ENCODE measurements at regions not wholly inside any gene's neighbourhood (a gene's known extent, or its start where the extent isn't known, plus 50 kb on each side); places are given as distances from the start of the nearest gene placed in this dataset.

GRCh38 chr1:178625695-178626094, 99.3 kb upstream of the RALGPS2 start:
- Histone ChIP-seq H3K4me3 (ENCODE audit: low read length) (no peak overlapping the region), H3K9ac (ENCODE audit: low read depth, low read length) (no peak overlapping the region), H3K27ac (ENCODE audit: low read length) (no peak overlapping the region), H3K4me1 (ENCODE audit: insufficient read depth, low read length) (0 out of 2 replicates have a peak, but pooled peaks cover 3% of the 10 kb centered on the region), H3K9me3 (ENCODE audit: insufficient read depth, low read depth, low read length) (no peaks in the 10 kb centered on the region), H3K36me3 (ENCODE audit: insufficient read depth, low read depth, low read length) (no peaks in the 10 kb centered on the region), H3K27me3 (ENCODE audit: insufficient read depth, low read length) (no peaks in the 10 kb centered on the region)

DNA sequence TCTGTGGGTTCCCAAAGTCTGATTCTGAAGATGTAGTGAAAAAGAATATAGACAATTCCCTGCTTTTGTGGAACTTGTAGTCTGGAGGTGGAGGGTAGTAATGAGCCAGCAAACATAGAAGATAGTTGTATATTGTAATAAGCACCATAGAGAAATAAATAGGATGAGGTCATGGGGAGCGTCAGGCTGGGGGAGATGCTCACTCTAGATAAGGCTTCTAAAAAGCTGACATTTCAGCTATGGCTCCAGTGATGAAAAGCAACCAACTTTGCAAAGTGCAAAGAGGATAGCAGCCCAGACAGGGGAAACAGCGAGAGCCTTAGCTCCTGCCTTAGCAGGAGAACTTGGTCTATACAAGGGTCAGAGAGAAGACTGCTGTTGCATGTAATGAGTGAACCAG, 98.0 kb upstream of the RALGPS2 start:
- H3K9me3 ChIP-seq (ENCODE audit: insufficient read depth, low read depth, low read length): no peaks in the 10 kb centered on the region
- no peak overlapping the region for H3K27ac ChIP-seq (ENCODE audit: low read length)
- H3K36me3 ChIP-seq (ENCODE audit: insufficient read depth, low read depth, low read length): no peaks in the 10 kb centered on the region
- no peak overlapping the region for H3K9ac ChIP-seq (ENCODE audit: low read depth, low read length)
- H3K27me3 ChIP-seq (ENCODE audit: insufficient read depth, low read length): no peaks in the 10 kb centered on the region
- H3K4me1 ChIP-seq (ENCODE audit: insufficient read depth, low read length): 0 out of 2 replicates have a peak, but pooled peaks cover 3% of the 10 kb centered on the region
- H3K4me3 ChIP-seq (ENCODE audit: low read length): no peak overlapping the region

- Histone ChIP-seq H3K4me3 (ENCODE audit: low read length) (no peak overlapping the region), H3K4me1 (ENCODE audit: insufficient read depth, low read length) (0 out of 2 replicates have a peak, but pooled peaks cover 3% of the 10 kb centered on the region), H3K27ac (ENCODE audit: low read length) (no peak overlapping the region)
These were observed 96.3 kb upstream of the RALGPS2 start for GRCh38 chr1:178628637-178629251.

GRCh38 chr1:178629252-178630154, 95.5 kb upstream of the RALGPS2 start:
- Histone ChIP-seq H3K36me3 (ENCODE audit: insufficient read depth, low read depth, low read length) (no peaks in the 10 kb centered on the region), H3K27me3 (ENCODE audit: insufficient read depth, low read length) (no peaks in the 10 kb centered on the region), H3K27ac (ENCODE audit: low read length) (no peak overlapping the region)

More at GRCh38 chr1:178628637-178629251, 96.3 kb upstream of the RALGPS2 start:
- H3K36me3 ChIP-seq (ENCODE audit: insufficient read depth, low read depth, low read length): no peaks in the 10 kb centered on the region
- no peaks in the 10 kb centered on the region for H3K9me3 ChIP-seq (ENCODE audit: insufficient read depth, low read depth, low read length)
- no peaks in the 10 kb centered on the region for H3K27me3 ChIP-seq (ENCODE audit: insufficient read depth, low read length)
- H3K9ac ChIP-seq (ENCODE audit: low read depth, low read length): no peak overlapping the region

DNA sequence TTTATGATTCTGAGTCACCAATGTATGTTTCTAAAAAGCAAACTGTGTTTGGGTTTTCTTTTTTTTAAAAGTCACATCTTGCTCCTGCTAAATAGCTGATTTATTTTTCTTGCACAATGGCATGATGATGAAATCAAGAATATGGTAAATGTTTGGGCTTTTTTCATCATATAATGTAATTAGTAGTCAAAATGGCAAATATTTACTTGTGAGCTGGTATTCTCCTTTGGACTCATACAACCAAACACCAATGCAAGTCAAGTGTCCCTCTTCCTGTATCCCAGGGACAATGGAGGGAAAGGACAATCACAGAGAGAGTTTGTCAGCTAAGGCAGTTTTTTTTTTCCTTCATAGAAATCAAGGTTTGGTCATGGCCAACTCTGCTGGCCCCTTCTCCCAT, 94.6 kb upstream of the RALGPS2 start:
- Histone ChIP-seq H3K27ac (ENCODE audit: low read length) (no peak overlapping the region), H3K27me3 (ENCODE audit: insufficient read depth, low read length) (no peaks in the 10 kb centered on the region), H3K9ac (ENCODE audit: low read depth, low read length) (no peak overlapping the region), H3K9me3 (ENCODE audit: insufficient read depth, low read depth, low read length) (no peaks in the 10 kb centered on the region), H3K4me3 (ENCODE audit: low read length) (no peak overlapping the region), H3K4me1 (ENCODE audit: insufficient read depth, low read length) (0 out of 2 replicates have a peak, but pooled peaks cover 3% of the 10 kb centered on the region), H3K36me3 (ENCODE audit: insufficient read depth, low read depth, low read length) (no peaks in the 10 kb centered on the region)

More at GRCh38 chr1:178629252-178630154, 95.5 kb upstream of the RALGPS2 start:
- Histone ChIP-seq H3K9me3 (ENCODE audit: insufficient read depth, low read depth, low read length) (no peaks in the 10 kb centered on the region), H3K9ac (ENCODE audit: low read depth, low read length) (no peak overlapping the region), H3K4me1 (ENCODE audit: insufficient read depth, low read length) (0 out of 2 replicates have a peak, but pooled peaks cover 3% of the 10 kb centered on the region), H3K4me3 (ENCODE audit: low read length) (no peak overlapping the region)

DNA sequence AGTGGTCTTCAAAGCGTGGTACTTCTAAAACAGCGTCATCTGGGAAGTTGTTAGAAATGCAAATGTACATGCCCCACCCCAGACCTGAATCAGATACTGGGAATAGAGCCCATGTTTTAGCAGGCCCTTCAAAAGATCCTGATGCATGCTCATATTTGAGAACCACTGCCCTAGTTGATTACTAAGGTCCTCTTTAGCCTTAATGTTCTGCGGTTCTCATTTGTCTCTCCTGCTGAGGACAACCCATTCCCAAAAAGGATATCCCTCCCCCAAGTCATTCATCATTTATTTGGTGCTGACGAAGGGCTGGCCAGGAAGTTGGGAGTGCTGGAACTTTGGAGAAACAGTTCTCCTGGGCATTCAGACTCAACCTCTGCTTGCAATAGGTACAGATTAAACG, 92.4 kb upstream of the RALGPS2 start:
- Histone ChIP-seq H3K27ac (ENCODE audit: low read length) (no peak overlapping the region), H3K9ac (ENCODE audit: low read depth, low read length) (no peak overlapping the region)

DNA sequence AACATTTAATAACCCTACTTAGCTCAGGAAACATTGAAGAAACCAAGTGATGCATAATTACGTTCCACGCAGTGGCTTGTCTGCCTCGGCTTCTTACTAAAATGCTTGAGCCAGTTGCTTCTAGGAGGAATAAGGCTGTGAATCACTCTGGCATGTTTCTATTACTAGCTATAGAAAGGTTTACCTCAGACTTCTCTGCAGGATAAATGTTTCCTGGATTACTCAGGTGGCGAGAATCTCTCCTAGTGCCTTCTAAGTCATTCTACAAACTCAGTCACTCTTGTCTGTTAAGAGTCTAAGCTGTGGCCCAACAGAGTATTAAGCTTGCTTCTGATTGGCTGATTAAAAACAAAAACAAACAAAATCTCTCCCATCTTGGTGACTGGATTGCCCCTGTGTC, 92.0 kb upstream of the RALGPS2 start:
- Histone ChIP-seq H3K9ac (ENCODE audit: low read depth, low read length) (no peak overlapping the region), H3K27ac (ENCODE audit: low read length) (no peak overlapping the region)

More for the DNA sequence above, 92.4 kb upstream of the RALGPS2 start:
- H3K4me3 ChIP-seq (ENCODE audit: low read length): no peak overlapping the region
- no peaks in the 10 kb centered on the region for H3K36me3 ChIP-seq (ENCODE audit: insufficient read depth, low read depth, low read length)
- H3K9me3 ChIP-seq (ENCODE audit: insufficient read depth, low read depth, low read length): no peaks in the 10 kb centered on the region
- 0 out of 2 replicates have a peak, but pooled peaks cover 3% of the 10 kb centered on the region for H3K4me1 ChIP-seq (ENCODE audit: insufficient read depth, low read length)
- H3K27me3 ChIP-seq (ENCODE audit: insufficient read depth, low read length): no peaks in the 10 kb centered on the region

DNA sequence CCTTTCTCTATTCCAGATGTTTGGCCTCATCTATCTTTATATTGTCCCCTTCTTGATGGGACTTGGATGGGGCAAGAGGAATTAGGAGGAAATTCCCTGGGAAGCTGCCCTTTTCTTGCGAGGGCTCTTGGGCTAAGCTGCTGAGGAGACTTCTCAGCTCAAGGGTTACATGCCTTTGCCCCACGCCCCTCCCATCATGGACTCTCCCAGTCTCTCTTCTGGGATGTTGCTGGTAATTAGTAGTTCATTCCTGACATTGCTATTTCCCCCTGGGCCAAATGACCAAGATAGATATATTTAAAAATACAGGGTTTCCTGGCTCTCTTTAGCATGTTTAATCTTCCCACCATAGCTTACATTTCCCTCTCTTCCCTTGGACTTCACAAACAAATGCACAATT, 90.6 kb upstream of the RALGPS2 start:
- Histone ChIP-seq H3K9ac (ENCODE audit: low read depth, low read length) (no peak overlapping the region), H3K4me3 (ENCODE audit: low read length) (no peak overlapping the region), H3K36me3 (ENCODE audit: insufficient read depth, low read depth, low read length) (no peaks in the 10 kb centered on the region), H3K4me1 (ENCODE audit: insufficient read depth, low read length) (no peaks in the 10 kb centered on the region), H3K9me3 (ENCODE audit: insufficient read depth, low read depth, low read length) (no peaks in the 10 kb centered on the region), H3K27me3 (ENCODE audit: insufficient read depth, low read length) (no peaks in the 10 kb centered on the region), H3K27ac (ENCODE audit: low read length) (no peak overlapping the region)

More for the DNA sequence above, 92.0 kb upstream of the RALGPS2 start:
- no peaks in the 10 kb centered on the region for H3K9me3 ChIP-seq (ENCODE audit: insufficient read depth, low read depth, low read length)
- H3K27me3 ChIP-seq (ENCODE audit: insufficient read depth, low read length): no peaks in the 10 kb centered on the region
- H3K4me3 ChIP-seq (ENCODE audit: low read length): no peak overlapping the region
- 0 out of 2 replicates have a peak, but pooled peaks cover 3% of the 10 kb centered on the region for H3K4me1 ChIP-seq (ENCODE audit: insufficient read depth, low read length)
- no peaks in the 10 kb centered on the region for H3K36me3 ChIP-seq (ENCODE audit: insufficient read depth, low read depth, low read length)

DNA sequence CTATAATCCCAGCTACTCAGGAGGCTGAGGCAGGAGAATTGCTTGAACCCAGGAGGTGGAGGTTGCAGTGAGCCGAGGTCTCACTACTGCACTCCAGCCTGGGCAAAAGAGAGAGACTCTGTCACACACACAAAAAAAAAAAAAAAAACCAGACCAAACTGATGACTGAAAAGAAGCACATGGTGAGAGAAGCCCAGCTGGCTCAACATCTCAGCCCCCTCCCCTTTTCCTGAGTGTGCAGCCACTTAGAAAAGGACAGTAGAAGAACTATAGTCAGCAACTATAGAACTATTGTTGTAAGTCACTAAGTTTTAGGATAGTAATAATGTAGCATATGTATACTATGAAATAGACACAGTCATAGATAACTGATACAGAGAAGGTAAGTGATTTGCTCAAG, 87.2 kb upstream of the RALGPS2 start:
- H3K36me3 ChIP-seq (ENCODE audit: insufficient read depth, low read depth, low read length): no peaks in the 10 kb centered on the region
- no peak overlapping the region for H3K9ac ChIP-seq (ENCODE audit: low read depth, low read length)
- H3K4me1 ChIP-seq (ENCODE audit: insufficient read depth, low read length): peaks cover 4% of the 10 kb centered on the region; the same call in 1 of the 2 replicates
- H3K9me3 ChIP-seq (ENCODE audit: insufficient read depth, low read depth, low read length): no peaks in the 10 kb centered on the region
- H3K27me3 ChIP-seq (ENCODE audit: insufficient read depth, low read length): no peaks in the 10 kb centered on the region
- no peak overlapping the region for H3K27ac ChIP-seq (ENCODE audit: low read length)
- H3K4me3 ChIP-seq (ENCODE audit: low read length): no peak overlapping the region

GRCh38 chr1:178639326-178639725, 85.7 kb upstream of the RALGPS2 start:
- no peaks in the 10 kb centered on the region for H3K27me3 ChIP-seq (ENCODE audit: insufficient read depth, low read length)
- no peak overlapping the region for H3K27ac ChIP-seq (ENCODE audit: low read length)
- H3K9ac ChIP-seq (ENCODE audit: low read depth, low read length): no peak overlapping the region
- H3K36me3 ChIP-seq (ENCODE audit: insufficient read depth, low read depth, low read length): no peaks in the 10 kb centered on the region
- peaks cover 4% of the 10 kb centered on the region; the same call in 1 of the 2 replicates for H3K4me1 ChIP-seq (ENCODE audit: insufficient read depth, low read length)
- H3K9me3 ChIP-seq (ENCODE audit: insufficient read depth, low read depth, low read length): no peaks in the 10 kb centered on the region
- no peak overlapping the region for H3K4me3 ChIP-seq (ENCODE audit: low read length)

DNA sequence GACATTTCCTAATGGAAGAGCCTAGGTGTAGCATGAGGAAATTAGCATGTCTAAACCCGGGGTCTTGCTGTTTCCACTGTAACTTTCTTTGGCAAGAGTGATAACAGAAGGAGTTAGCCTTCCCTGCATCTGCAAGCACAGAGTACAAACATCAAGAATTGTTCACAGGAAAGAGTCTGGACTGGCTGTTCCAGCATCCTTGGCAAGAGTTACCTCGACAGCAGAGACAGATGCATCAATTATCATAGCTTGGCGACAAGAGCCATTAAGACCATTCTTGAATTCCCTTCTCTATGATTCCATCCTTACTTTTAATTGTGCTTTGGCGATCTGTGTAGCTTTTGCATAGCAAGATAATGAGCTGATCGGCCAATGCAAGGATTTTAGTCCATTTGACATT, 82.8 kb upstream of the RALGPS2 start:
- peaks cover 14% of the 10 kb centered on the region; the same call in 1 of the 2 replicates for H3K4me1 ChIP-seq (ENCODE audit: insufficient read depth, low read length)
- no peaks in the 10 kb centered on the region for H3K36me3 ChIP-seq (ENCODE audit: insufficient read depth, low read depth, low read length)
- no peaks in the 10 kb centered on the region for H3K27me3 ChIP-seq (ENCODE audit: insufficient read depth, low read length)
- H3K27ac ChIP-seq (ENCODE audit: low read length): no peak overlapping the region
- no peaks in the 10 kb centered on the region for H3K9me3 ChIP-seq (ENCODE audit: insufficient read depth, low read depth, low read length)
- H3K9ac ChIP-seq (ENCODE audit: low read depth, low read length): no peak overlapping the region
- no peak overlapping the region for H3K4me3 ChIP-seq (ENCODE audit: low read length)
